ENCODE measurements at regions not wholly inside any gene's neighbourhood (a gene's known extent, or its start where the extent isn't known, plus 50 kb on each side); places are given as distances from the start of the nearest gene placed in this dataset.

DNA sequence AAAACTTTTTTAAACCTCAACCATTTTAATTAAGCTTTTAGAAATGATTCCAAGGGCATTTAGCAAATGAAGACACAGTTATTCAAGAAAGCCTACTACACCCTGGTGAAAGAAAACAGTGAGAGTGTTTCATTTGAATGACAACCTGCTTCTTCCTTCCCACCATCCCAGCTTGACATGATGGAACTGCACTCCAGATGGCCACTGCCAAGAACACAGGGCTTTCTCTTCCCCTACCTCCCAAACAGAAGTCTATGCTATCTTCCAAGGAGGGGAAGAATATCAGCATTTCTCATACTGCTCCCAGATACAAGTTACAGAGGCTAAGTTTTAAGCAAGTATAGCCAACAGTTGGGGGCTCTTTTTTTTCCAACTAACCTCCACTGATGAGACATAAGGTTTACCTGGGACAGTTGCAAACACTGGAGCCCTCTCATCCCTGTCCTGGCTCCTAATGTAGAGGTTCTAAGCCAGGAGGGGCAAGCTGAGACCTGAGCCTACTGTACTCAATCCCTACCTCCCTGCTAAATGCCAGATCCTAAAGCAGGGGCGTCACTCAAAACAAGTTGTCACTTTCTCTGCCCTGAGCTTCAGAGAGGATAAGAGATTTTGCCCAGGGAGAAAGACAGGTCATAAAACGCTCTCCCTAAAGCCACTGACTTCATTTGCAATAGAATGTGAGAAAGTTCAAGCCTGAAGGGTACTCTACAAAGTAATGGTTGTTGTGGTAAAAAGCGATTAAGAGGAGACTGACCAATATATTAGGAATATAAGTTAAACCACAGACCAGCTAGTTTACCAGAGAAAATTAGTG lies 88.5 kb upstream of the SLC27A6 start (continued):
- no peak for TF ChIP-seq UBTF (CRISPR knock-in tag; IDR thresholded peaks at IDR 0.05)
- TF ChIP-seq ARNT (IDR thresholded peaks at IDR 0.05) = no peak

- Histone ChIP-seq H3K9me3 (ENCODE audit: low read length) (no peaks in the 10 kb centered on the region), H3K27ac (ENCODE audit: extremely low read length, insufficient read depth, low read length) (no peak overlapping the region), H3K36me3 (replicated peaks in 1 of 2; ENCODE audit: control insufficient read depth in 1 of 2, insufficient read depth in 2 of 2, low read length in 2 of 2) (no peaks in the 10 kb centered on the region), H3K9ac (ENCODE audit: insufficient read depth, low read depth, low read length) (no peak overlapping the region), H3K79me2 (ENCODE audit: insufficient read depth, low read length) (no peaks in the 10 kb centered on the region), H2AFZ (ENCODE audit: low read length) (no peak overlapping the region), H3K4me1 (ENCODE audit: insufficient read depth, low read length) (no peaks in the 10 kb centered on the region), H3K4me2 (ENCODE audit: low read depth, low read length) (no peak overlapping the region), H3K27me3 (ENCODE audit: control insufficient read depth in 1 of 2, insufficient read depth in 2 of 2, low read length in 2 of 2) (no peaks in the 10 kb centered on the region), H4K20me1 (ENCODE audit: insufficient read depth, low read length) (no peaks in the 10 kb centered on the region), H3K4me3 (replicated peaks in 1 of 3; ENCODE audit: insufficient read depth in 1 of 3, low read depth in 2 of 3, low read length in 3 of 3) (no peak overlapping the region)
- POLR2A ChIA-PET = no interaction called here
- no peak for DNase-seq (ENCODE audit: low spot score)
- in situ Hi-C loops (cut with HindIII; ENCODE audit: extremely low pct_ligation_motif_present, low pct_unique_long_range_greater_than_20kb) = no loop called here
- intact Hi-C loops (cut with micrococcal nuclease; ENCODE audit: unreplicated experiment) = no loop called here
- CTCF ChIA-PET (ENCODE audit: low intra/inter-chr PET ratio, low total read pairs) = no interaction called here
- no peak for ATAC-seq
- no TSS peak for BruUV-seq (replicated peaks)
- WGBS (ENCODE audit: low lambda C conversion rate) = 0% methylated on average over 4 of the region's 4 CpGs
- no peak for FAIRE-seq
- TF ChIP-seq KLF15 (CRISPR knock-in tag; IDR thresholded peaks at IDR 0.05; ENCODE audit: borderline replicate concordance) = no peak
- TF ChIP-seq KDM3A (CRISPR knock-in tag; IDR thresholded peaks at IDR 0.05; ENCODE audit: low read depth) = no peak
- TF ChIP-seq BRCA1 (CRISPR knock-in tag; IDR thresholded peaks at IDR 0.05) = no peak
- TF ChIP-seq ZSCAN9 (CRISPR knock-in tag; IDR thresholded peaks at IDR 0.05; ENCODE audit: borderline replicate concordance) = no peak
- TF ChIP-seq, protein P1, sequence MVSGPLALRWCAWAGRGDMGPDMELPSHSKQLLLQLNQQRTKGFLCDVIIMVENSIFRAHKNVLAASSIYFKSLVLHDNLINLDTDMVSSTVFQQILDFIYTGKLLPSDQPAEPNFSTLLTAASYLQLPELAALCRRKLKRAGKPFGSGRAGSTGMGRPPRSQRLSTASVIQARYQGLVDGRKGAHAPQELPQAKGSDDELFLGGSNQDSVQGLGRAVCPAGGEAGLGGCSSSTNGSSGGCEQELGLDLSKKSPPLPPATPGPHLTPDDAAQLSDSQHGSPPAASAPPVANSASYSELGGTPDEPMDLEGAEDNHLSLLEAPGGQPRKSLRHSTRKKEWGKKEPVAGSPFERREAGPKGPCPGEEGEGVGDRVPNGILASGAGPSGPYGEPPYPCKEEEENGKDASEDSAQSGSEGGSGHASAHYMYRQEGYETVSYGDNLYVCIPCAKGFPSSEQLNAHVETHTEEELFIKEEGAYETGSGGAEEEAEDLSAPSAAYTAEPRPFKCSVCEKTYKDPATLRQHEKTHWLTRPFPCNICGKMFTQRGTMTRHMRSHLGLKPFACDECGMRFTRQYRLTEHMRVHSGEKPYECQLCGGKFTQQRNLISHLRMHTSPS (CRISPR knock-in tag; IDR thresholded peaks at IDR 0.05; ENCODE audit: low read depth) = no peak
- TF ChIP-seq, protein P2, sequence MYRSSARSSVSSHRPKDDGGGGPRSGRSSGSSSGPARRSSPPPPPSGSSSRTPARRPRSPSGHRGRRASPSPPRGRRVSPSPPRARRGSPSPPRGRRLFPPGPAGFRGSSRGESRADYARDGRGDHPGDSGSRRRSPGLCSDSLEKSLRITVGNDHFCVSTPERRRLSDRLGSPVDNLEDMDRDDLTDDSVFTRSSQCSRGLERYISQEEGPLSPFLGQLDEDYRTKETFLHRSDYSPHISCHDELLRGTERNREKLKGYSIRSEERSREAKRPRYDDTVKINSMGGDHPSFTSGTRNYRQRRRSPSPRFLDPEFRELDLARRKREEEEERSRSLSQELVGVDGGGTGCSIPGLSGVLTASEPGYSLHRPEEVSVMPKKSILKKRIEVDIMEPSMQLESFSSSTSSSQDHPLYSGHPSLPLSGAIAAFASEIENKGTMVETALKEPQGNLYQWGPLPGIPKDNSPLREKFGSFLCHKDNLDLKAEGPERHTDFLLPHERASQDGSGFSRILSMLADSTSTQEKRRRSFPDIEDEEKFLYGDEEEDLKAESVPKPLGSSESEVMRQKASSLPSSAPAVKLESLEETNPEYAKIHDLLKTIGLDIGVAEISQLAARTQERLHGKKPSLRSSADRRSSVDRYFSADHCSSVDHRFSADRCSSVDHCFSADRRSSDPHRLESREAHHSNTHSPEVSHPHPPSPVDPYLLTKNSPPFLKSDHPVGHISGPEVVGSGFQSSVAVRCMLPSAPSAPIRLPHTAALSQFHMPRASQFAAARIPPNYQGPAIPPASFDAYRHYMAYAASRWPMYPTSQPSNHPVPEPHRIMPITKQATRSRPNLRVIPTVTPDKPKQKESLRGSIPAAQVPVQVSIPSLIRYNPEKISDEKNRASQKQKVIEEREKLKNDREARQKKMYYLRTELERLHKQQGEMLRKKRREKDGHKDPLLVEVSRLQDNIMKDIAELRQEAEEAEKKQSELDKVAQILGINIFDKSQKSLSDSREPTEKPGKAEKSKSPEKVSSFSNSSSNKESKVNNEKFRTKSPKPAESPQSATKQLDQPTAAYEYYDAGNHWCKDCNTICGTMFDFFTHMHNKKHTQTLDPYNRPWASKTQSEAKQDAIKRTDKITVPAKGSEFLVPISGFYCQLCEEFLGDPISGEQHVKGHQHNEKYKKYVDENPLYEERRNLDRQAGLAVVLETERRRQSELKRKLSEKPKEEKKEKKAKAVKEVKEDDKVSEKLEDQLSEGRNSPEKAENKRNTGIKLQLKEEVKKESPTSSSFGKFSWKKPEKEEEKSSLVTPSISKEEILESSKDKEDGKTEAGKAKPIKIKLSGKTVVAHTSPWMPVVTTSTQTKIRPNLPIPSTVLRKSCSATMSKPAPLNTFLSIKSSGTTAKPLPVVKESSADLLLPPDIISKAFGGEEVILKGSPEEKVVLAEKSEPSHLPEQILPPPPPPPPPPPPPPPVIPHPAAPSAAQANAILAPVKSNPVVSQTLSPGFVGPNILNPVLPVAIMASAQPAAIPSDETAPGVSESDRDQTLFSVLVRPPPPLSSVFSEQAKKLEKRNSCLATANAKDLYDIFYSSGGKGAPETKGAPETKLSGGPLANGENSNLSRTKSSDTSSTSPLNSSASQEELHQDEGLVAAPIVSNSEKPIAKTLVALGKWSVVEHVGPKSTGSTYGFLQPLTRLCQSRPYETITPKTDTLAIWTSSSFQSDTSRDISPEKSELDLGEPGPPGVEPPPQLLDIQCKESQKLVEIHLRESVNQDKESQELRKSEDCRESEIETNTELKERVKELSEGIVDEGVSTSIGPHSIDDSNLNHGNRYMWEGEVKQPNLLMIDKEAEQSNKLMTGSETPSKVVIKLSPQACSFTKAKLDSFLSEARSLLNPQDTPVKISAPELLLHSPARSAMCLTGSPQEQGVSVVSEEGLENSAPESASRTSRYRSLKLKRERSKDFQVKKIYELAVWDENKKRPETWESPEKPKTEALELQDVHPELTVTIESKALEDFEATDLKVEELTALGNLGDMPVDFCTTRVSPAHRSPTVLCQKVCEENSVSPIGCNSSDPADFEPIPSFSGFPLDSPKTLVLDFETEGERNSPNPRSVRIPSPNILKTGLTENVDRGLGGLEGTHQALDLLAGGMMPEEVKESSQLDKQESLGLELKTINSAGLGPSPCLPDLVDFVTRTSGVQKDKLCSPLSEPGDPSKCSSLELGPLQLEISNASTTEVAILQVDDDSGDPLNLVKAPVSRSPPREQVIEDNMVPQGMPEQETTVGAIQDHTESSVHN (CRISPR knock-in tag; IDR thresholded peaks at IDR 0.05) = no peak
- no peak for TF ChIP-seq KLF6 (CRISPR knock-in tag; IDR thresholded peaks at IDR 0.05)
Observed at GRCh38 chr5:128877476-128877875, 87.8 kb upstream of the SLC27A6 start.

All from HepG2 (cell line).